ENCODE measurements at regions not wholly inside any gene's neighbourhood (a gene's known extent, or its start where the extent isn't known, plus 50 kb on each side); places are given as distances from the start of the nearest gene placed in this dataset.

DNA sequence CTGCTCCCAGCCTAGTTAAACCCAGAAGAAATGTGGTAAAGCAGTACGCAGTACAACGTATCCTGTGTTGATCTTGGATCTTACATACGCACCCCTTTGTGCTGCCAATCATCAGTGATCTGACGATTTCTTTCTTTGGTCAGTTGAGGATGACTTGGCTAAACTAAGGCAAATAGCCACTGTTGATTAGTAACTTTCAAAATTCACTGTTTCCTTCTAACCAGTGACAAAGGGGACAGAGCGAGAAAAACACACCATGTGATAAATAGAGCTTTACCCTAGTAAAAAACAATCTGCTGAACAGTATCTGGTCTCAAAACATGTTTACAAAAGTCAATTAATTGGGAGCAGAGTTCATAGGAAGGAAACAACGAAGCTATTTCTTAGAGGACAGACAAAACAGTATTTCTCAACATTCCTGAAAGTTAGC is 123.2 kb upstream of the RAB18 start:
- no peak for TF ChIP-seq EP300 (IDR thresholded peaks at IDR 0.05; ENCODE audit: borderline replicate concordance in 1 of 2, control insufficient read depth in 1 of 2, low read depth in 2 of 2, low read length in 2 of 2)
- TF ChIP-seq, protein P1, sequence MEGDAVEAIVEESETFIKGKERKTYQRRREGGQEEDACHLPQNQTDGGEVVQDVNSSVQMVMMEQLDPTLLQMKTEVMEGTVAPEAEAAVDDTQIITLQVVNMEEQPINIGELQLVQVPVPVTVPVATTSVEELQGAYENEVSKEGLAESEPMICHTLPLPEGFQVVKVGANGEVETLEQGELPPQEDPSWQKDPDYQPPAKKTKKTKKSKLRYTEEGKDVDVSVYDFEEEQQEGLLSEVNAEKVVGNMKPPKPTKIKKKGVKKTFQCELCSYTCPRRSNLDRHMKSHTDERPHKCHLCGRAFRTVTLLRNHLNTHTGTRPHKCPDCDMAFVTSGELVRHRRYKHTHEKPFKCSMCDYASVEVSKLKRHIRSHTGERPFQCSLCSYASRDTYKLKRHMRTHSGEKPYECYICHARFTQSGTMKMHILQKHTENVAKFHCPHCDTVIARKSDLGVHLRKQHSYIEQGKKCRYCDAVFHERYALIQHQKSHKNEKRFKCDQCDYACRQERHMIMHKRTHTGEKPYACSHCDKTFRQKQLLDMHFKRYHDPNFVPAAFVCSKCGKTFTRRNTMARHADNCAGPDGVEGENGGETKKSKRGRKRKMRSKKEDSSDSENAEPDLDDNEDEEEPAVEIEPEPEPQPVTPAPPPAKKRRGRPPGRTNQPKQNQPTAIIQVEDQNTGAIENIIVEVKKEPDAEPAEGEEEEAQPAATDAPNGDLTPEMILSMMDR (IDR thresholded peaks at IDR 0.05 in 2 of 3, conservative IDR thresholded peaks at IDR 0.05 in 1 of 3; ENCODE audit: control insufficient read depth in 2 of 3, extremely low read depth in 1 of 3, insufficient read depth in 1 of 3, low read depth in 3 of 3, low read length in 3 of 3): no peak
- TF ChIP-seq, protein P2, sequence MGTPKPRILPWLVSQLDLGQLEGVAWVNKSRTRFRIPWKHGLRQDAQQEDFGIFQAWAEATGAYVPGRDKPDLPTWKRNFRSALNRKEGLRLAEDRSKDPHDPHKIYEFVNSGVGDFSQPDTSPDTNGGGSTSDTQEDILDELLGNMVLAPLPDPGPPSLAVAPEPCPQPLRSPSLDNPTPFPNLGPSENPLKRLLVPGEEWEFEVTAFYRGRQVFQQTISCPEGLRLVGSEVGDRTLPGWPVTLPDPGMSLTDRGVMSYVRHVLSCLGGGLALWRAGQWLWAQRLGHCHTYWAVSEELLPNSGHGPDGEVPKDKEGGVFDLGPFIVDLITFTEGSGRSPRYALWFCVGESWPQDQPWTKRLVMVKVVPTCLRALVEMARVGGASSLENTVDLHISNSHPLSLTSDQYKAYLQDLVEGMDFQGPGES (IDR thresholded peaks at IDR 0.05): no peak
- no peak for TF ChIP-seq KDM1A (IDR thresholded peaks at IDR 0.05; ENCODE audit: borderline replicate concordance)
- no peak for TF ChIP-seq CBX5 (IDR thresholded peaks at IDR 0.05; ENCODE audit: low read depth)
- no peak for TF ChIP-seq ZNF24 (IDR thresholded peaks at IDR 0.05)
- TF ChIP-seq, protein P3, sequence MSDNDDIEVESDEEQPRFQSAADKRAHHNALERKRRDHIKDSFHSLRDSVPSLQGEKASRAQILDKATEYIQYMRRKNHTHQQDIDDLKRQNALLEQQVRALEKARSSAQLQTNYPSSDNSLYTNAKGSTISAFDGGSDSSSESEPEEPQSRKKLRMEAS (IDR thresholded peaks at IDR 0.05; ENCODE audit: low read depth, low read length): no peak
- TF ChIP-seq EZH2 (IDR thresholded peaks at IDR 0.05; ENCODE audit: borderline replicate concordance, control insufficient read depth, low read depth, low read length): no peak
- TF ChIP-seq JUND (IDR thresholded peaks at IDR 0.05; ENCODE audit: low read depth, low read length): no peak
- no peak for TF ChIP-seq POLR2AphosphoS5 (IDR thresholded peaks at IDR 0.05; ENCODE audit: low read length)
- no peak for TF ChIP-seq SPI1 (IDR thresholded peaks at IDR 0.05; ENCODE audit: borderline replicate concordance, insufficient read depth, low read depth, low read length)
